IPS-NIHi7 (cell line): ENCODE measurements at regions not wholly inside any gene's neighbourhood (a gene's known extent, or its start where the extent isn't known, plus 50 kb on each side); places are given as distances from the start of the nearest gene placed in this dataset.
"Not testable (repeated sequence)": the region's sequence is repeated elsewhere in the genome, so short reads cannot be mapped to it uniquely, and the experiment has no call there.

Source experiments
- DNase-seq: peaks from one replicate; pipeline ENCODE4 v3.0.0; 2012; ENCODE audit warnings: mixed read lengths; ENCODE audit errors: extremely low spot score

GRCh38 chr4:124993838-124994237, 281.3 kb upstream of the ANKRD50 start:
- no peak for DNase-seq

DNA sequence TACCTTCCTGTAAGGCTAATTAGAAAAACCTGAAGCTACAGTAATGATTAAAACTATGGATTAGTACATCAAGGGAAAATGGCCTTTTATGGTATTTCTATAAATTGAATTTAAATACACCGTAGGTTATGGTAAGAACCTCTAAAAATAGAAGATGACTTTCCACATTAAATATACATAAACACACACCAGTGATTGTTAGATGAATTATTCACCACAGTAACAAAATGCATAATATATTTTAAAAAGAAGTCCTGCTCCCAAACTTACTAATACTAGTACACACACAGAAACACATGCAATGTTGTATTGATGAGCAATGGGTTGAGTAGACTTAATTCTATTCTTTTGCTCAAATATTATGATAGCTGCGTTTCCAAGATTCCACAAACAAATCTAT, 277.9 kb upstream of the ANKRD50 start:
- DNase-seq, result no peak

DNA sequence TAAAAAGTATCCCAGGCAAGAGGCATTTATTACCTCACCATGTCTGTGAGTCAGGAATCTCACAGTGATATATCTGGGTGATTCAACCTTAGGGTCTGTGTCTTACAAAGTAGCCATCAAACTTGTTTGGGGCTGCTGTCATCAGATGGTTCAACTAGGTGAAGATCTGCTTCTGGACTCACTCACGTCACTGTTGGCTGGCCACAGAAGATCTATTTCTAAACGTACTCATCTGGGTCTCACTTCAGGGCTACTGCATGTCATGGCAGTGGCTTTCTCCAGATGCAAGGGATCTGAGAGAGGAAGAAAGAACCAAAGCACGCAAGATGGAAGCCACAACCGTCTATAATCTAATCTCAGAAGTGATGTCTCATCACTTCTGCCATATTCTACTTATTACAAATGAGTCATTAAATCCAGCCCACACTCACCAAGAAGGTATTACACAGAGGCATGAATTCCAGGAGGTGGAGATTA, 267.8 kb upstream of the ANKRD50 start:
- no peak for DNase-seq

DNA sequence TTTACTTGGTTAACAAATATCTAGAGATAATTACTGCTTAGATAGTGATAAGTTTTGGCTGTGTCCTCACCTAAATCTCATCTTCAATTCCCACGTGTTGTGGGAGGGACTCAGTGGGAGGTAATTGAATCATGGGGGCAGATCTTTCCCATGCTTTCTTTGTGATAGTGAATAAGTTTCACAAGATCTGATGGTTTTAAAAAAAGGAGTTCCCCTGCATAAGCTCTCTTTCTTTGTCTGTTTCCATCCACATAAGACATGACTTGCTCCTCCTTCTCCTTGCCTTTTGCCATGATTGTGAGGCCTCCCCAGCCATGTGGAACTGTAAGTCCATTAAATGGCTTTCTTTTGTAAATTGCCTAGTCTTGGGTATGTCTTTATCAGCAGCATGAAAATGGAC, 266.0 kb upstream of the ANKRD50 start:
- not testable (repeated sequence) for DNase-seq

- DNase-seq, result no peak
Observed at GRCh38 chr4:124977045-124977444, 264.5 kb upstream of the ANKRD50 start.

GRCh38 chr4:124974152-124974551, 261.6 kb upstream of the ANKRD50 start:
- no peak for DNase-seq

DNA sequence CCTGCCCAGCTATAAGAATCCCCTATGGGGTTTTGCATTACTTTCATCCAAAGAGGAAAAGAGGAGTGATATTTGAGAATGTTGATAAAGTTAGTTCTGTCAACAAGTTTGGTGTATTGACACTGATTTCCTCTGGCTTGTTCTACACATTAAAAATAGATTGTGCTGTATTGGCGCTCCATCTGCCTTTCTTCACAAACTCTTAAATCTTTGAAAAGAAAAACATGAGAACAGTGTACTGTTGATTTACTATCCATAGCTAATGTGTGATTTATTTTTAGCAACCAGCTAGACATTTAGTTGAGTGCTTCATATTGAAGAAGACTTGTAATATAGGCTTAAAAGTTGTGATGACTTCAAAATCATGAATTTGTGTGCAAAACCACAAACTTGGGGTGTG, 261.2 kb upstream of the ANKRD50 start:
- no peak for DNase-seq

DNA sequence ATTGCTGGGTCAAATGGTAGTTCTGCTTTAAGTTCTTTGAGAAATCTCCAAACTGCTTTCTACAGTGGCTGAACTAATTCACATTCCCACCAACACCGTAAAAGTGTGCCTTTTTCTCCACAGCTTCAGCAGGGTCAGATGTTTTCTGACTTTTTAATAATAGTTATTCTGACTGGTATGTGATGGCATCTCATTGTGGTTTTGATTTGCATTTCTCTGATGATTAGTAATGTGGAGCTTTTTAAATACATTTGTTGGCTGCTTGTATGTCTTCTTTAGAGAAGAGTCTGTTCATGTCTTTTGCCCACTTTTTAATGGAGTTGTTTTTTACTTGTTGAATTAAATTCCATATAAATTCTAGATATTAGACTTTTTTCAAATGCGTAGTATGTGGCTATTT, 257.5 kb upstream of the ANKRD50 start:
- DNase-seq, result no peak

GRCh38 chr4:124965497-124965891, 253.0 kb upstream of the ANKRD50 start:
- no peak for DNase-seq

DNA sequence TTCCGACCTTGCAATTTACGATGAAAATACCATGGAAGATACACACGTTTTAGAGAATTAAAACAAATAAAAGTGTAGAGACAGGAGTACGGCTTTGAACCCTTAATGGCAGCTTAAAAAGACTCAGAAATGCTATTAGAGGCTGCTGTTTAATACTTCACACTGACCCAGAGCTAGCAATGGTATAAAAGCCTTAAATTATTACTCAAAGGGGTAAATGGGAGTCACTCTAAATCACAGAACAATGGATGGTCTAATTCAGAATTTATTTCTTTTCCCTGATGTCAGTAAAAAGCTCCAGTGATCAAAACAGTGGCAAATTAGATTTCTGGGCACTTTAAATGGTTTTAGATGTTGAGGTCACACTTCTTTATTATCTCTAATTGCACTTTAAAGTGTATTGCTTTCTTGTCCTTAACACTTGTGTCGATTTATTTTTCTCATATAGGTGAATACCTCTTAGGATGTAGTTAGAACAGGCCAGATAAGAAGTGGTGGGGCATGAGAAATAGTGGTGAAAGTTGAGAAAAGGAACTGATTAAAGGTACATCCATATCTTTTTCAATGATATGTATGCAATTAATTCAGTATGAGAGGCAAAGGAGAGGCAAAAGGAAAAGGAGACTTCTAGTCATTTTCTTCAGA, 252.4 kb upstream of the ANKRD50 start:
- DNase-seq, result no peak

DNA sequence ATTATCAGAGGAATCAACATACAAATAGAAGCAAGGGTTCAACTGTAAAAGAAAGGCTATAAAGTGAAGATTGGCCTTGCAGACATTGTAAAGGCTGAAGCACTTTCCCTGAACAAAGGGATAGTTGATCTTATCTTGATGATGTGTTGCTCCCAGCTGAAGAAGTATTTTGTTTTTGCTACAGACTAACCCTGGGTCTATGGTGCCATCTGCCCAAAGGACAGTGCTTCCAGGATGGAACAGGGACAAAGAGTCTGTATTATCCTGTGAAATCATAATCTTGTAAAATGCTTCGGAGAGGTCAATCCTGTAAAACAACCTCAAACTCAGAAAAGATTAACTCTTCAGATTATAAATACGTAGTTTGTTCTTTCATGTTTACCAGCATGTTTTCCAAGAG, 251.7 kb upstream of the ANKRD50 start:
- no peak for DNase-seq

DNA sequence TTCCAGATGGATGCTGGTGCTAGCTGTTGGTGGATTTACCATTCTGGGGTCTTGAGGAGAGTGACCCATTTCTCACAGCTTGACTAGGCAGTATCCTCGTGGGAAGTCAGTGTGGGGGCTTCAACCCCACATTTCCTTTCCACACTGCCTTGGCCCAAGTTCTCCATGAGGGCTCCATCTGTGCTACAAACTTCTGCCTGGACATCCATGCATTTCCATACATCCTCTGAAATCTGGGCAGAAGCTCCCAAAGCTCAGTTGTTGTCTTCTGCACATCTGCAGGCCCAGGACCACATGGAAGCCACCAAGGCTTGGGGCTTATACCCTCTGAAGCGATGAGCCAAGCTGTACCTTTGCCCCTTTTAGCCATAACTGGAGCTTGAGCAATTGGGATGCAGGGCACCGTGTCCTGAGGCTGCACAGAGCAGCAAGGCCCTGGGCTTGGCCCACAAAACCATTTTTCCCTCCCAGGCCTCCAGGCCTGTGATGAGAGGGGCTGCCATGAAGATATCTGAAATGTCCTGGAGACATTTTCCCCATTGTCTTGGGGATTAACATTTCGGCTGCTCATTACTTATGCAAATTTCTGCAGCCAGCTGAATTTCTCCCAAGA, 248.7 kb upstream of the ANKRD50 start:
- DNase-seq, result no peak

- no peak for DNase-seq
Observed at GRCh38 chr4:124958847-124959246, 246.3 kb upstream of the ANKRD50 start.

DNA sequence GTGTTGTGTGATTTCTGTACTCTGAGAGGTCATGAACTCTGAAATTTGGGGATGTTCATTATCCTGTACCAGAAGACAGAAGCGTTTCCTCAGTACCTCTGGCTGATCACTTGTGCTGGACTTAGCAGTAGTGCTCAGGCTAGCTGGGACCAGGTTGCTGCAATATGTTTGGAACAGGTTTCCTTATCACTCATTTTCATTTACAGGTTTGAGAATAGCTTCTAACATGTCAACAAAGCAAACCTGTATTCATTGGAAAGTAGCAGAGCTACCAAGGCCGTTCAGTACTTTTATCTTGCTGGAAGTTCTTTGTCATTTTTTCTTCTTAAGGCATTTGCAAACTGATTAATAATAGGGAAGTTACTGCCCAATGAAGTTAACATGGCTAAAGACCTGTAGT, 242.9 kb upstream of the ANKRD50 start:
- DNase-seq, result no peak

- no peak for DNase-seq
Observed at GRCh38 chr4:124954046-124954445, 241.5 kb upstream of the ANKRD50 start.

DNA sequence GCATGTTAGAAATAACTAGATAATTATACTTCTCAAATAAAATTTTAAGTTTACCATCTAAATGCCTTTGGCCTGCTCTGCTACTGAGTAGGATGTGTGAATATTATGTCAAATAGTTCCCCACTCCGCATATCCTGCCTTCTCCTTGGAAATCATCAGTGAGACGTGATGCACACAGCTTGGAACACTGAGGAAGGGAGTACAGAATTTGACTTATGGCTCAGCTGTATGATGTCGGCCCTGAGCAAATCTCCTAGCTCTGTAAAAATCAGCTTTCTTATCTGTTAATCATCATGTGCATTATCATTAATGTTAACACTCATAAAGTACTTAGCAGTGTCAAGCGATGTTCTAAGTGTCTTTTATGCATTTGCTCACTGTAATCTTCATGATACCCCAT, 241.0 kb upstream of the ANKRD50 start:
- DNase-seq, result no peak

GRCh38 chr4:124953061-124953460, 240.5 kb upstream of the ANKRD50 start:
- no peak for DNase-seq

DNA sequence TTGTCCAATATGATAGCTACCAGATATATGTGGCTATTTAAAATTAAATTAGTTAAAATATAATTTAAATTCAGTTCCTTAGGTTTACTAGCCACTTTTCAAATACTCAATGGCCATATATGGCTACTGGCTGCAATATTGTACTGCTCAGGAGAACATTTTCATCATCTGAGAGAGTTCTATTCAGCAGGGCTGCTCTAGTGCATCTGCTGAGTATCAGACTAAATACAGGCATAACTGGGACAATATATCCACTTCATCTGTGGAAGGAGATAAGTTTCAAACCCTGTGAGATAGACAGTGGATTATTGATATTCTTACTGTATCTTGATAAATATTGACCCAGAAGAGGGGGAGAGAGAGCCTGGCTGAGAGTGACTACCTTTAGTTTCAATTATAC, 240.1 kb upstream of the ANKRD50 start:
- no peak for DNase-seq

DNA sequence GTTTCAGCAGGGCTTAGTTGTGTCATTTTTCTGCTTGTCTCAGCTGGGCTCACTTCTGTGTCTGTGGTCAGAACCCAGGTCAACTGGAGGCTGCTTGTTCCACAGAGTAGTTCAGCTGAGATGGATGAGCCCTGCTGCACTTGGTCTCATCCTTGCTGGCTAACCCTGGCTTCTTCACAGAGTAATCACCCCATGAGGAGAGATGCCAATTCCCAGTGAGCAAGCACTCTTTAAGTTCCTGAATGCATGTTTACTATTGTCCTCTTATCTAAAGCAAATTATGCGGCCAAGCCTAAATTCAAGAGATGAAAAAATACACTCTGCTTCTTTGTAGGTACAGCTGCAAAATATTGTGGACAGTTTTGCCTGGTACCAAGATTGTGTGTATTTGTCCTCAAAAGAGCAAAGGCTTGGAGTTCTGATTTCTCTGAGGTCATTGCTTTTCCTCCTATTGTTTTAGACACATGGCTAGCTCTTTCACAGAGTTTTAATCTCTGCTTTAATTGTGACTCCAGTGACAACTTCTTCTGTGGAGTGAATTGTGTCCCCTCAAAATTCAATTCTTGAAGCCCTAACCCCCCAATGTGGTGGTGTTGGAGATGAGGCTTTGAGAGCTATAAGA, 236.6 kb upstream of the ANKRD50 start:
- peak; percentile 10 for DNase-seq

DNA sequence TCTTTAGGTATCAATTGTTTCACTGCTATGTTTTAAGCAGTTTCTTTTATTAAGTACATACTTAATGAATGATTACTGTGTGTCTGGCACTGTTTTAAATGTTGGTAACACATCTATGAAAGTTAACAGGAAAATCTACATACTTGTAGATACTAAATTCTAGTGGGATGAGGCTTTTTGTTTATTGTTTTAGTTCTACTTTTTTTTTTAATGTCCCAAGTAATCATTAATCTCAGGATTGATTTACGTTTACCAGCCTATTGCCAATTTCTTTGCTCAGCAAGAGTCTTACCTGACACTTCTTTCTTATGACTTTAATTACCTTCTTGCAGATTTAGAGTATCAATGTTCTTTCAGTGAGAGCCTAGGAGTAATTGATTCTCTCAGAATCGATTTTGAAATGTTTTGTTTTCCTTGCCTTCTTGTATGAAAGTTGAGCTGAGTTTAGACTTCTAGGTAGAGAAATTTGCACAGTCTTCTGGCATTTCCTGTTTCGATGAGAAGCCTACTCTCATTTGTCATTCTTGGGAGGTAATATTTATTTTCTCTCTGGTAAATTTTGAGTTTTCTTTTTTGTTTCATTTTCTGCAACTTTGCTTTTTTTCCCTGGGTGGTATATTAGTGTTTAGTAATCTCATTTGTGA, 235.2 kb upstream of the ANKRD50 start:
- no peak for DNase-seq

GRCh38 chr4:124946696-124947095, 234.2 kb upstream of the ANKRD50 start:
- DNase-seq, result no peak

- no peak for DNase-seq
Observed at GRCh38 chr4:124945422-124945821, 232.9 kb upstream of the ANKRD50 start.

- DNase-seq, result no peak
Observed at GRCh38 chr4:124943938-124944337, 231.4 kb upstream of the ANKRD50 start.
